ENCODE measurements at regions not wholly inside any gene's neighbourhood (a gene's known extent, or its start where the extent isn't known, plus 50 kb on each side); places are given as distances from the start of the nearest gene placed in this dataset.

DNA sequence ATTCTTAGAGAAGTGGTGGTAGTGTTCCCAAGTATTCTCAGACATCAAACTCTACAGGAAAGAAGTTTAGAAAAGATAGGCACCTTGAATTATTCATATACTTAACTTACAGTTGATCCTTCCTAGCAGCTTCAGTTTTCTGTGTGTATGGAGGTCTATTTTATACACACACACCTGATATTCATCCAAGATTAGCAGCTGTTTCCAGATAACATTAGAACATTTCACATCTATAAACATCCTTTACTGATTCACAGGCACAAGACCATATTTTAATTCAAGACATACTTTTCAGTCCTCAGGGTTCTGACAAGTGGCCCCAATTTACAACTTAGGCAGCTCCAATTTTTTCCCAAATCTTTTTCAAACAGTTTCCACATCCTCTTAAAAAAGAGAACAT, 287.8 kb upstream of the USP25 start (continued):
- TF ChIP-seq, protein P1, sequence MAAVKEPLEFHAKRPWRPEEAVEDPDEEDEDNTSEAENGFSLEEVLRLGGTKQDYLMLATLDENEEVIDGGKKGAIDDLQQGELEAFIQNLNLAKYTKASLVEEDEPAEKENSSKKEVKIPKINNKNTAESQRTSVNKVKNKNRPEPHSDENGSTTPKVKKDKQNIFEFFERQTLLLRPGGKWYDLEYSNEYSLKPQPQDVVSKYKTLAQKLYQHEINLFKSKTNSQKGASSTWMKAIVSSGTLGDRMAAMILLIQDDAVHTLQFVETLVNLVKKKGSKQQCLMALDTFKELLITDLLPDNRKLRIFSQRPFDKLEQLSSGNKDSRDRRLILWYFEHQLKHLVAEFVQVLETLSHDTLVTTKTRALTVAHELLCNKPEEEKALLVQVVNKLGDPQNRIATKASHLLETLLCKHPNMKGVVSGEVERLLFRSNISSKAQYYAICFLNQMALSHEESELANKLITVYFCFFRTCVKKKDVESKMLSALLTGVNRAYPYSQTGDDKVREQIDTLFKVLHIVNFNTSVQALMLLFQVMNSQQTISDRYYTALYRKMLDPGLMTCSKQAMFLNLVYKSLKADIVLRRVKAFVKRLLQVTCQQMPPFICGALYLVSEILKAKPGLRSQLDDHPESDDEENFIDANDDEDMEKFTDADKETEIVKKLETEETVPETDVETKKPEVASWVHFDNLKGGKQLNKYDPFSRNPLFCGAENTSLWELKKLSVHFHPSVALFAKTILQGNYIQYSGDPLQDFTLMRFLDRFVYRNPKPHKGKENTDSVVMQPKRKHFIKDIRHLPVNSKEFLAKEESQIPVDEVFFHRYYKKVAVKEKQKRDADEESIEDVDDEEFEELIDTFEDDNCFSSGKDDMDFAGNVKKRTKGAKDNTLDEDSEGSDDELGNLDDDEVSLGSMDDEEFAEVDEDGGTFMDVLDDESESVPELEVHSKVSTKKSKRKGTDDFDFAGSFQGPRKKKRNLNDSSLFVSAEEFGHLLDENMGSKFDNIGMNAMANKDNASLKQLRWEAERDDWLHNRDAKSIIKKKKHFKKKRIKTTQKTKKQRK (IDR thresholded peaks at IDR 0.05; ENCODE audit: low read depth, low read length) = no peak
- no peak for TF ChIP-seq MXI1 (IDR thresholded peaks at IDR 0.05; ENCODE audit: low read depth, low read length)
- no peak for TF ChIP-seq KAT2A (conservative IDR thresholded peaks at IDR 0.05; ENCODE audit: control insufficient read depth, low read depth, low read length)
- TF ChIP-seq NFYA (IDR thresholded peaks at IDR 0.05; ENCODE audit: borderline replicate concordance, low read depth, low read length) = no peak
- no peak for TF ChIP-seq TAF1 (IDR thresholded peaks at IDR 0.05; ENCODE audit: borderline replicate concordance, low read depth, low read length)

DNA sequence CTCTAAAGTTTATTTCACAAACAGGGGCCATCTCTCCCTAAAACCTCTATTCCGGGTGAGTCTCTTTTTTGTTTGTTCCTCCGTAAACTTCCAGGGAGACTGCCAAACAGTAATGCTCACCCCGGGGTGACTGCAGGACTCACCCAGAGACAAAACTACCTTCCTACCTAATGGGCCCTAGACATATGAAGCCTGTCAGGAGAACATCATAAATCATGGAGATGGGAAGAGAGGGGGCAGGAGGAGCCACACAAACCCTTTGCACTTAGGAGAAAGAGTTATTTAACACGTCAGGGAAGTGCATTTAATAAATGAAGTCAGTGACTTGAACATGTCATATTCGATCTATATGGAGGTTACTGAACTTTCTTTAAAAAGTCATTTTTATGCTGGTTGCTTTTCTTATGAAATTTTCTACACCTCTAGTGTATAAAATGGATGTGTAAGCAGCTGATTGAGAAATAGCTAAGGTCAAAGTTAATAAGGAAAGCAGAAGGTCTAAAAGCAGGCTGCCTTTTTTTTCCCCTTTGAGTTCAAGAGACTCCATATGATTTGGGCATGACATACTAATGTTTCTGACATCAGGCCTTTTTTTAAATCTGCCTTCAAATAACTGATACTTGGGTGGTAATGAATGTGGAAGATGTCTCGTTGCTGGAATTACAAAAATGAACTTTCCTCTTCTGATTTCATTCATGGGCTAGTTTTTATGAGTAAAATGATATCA, 286.9 kb upstream of the USP25 start:
- no peak overlapping the region for H2AFZ ChIP-seq (ENCODE audit: control insufficient read depth, low read depth, low read length)
- FAIRE-seq (no peak), ATAC-seq (no peak), DNase-seq (ENCODE audit: low read depth, low spot score) (no peak)
- H3K27me3 ChIP-seq (replicated peaks in 1 of 2; ENCODE audit: control insufficient read depth in 2 of 2, insufficient read depth in 2 of 2, low read length in 1 of 2) = no peaks in the 10 kb centered on the region
- 37% methylated on average over 6 of the region's 6 CpGs for WGBS (ENCODE audit: insufficient coverage, insufficient replicate concordance, low lambda C conversion rate, missing lambda C conversion rate)
- intact Hi-C loops (cut with micrococcal nuclease; ENCODE audit: unreplicated experiment) = no loop called here
- H3K27ac ChIP-seq (ENCODE audit: control insufficient read depth, insufficient read depth) = no peak overlapping the region
- ChIA-PET POLR2A (no interaction called here), CTCF (no interaction called here), SMC1A (ENCODE audit: uncharacterized antibody, unreplicated experiment) (no interaction called here), RAD21 (ENCODE audit: unreplicated experiment) (no interaction called here)
- no peaks in the 10 kb centered on the region for H4K20me1 ChIP-seq (ENCODE audit: control insufficient read depth, insufficient read depth)
- in situ Hi-C loops (cut with MboI) = no loop called here
- no TSS peak for BruUV-seq (replicated peaks)
- no peaks in the 10 kb centered on the region for H3K9me3 ChIP-seq (replicated peaks; ENCODE audit: control insufficient read depth, insufficient read depth, low read length)
- H3K36me3 ChIP-seq (ENCODE audit: control insufficient read depth in 2 of 2, insufficient read depth in 2 of 2, low read length in 1 of 2) = no peaks in the 10 kb centered on the region
- H3K4me3 ChIP-seq = no peak overlapping the region
- no peaks in the 10 kb centered on the region for H3K79me2 ChIP-seq (ENCODE audit: control insufficient read depth, insufficient read depth, low read length)
- no peak for TF ChIP-seq GABPA (IDR thresholded peaks at IDR 0.05; ENCODE audit: low read depth)
- TF ChIP-seq EGR1 (IDR thresholded peaks at IDR 0.05; ENCODE audit: borderline replicate concordance in 1 of 2, low read depth in 2 of 2, low read length in 2 of 2) = no peak
- TF ChIP-seq CREB1 (IDR thresholded peaks at IDR 0.05; ENCODE audit: low read depth) = no peak
- no peak for TF ChIP-seq CREM (IDR thresholded peaks at IDR 0.05; ENCODE audit: low read depth)
- TF ChIP-seq, protein P2, sequence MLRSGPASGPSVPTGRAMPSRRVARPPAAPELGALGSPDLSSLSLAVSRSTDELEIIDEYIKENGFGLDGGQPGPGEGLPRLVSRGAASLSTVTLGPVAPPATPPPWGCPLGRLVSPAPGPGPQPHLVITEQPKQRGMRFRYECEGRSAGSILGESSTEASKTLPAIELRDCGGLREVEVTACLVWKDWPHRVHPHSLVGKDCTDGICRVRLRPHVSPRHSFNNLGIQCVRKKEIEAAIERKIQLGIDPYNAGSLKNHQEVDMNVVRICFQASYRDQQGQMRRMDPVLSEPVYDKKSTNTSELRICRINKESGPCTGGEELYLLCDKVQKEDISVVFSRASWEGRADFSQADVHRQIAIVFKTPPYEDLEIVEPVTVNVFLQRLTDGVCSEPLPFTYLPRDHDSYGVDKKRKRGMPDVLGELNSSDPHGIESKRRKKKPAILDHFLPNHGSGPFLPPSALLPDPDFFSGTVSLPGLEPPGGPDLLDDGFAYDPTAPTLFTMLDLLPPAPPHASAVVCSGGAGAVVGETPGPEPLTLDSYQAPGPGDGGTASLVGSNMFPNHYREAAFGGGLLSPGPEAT (IDR thresholded peaks at IDR 0.05; ENCODE audit: low read depth) = no peak
- TF ChIP-seq RUNX3 (IDR thresholded peaks at IDR 0.05; ENCODE audit: low read length) = no peak
- TF ChIP-seq, protein P3, sequence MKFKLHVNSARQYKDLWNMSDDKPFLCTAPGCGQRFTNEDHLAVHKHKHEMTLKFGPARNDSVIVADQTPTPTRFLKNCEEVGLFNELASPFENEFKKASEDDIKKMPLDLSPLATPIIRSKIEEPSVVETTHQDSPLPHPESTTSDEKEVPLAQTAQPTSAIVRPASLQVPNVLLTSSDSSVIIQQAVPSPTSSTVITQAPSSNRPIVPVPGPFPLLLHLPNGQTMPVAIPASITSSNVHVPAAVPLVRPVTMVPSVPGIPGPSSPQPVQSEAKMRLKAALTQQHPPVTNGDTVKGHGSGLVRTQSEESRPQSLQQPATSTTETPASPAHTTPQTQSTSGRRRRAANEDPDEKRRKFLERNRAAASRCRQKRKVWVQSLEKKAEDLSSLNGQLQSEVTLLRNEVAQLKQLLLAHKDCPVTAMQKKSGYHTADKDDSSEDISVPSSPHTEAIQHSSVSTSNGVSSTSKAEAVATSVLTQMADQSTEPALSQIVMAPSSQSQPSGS (IDR thresholded peaks at IDR 0.05; ENCODE audit: low read length) = no peak
- no peak for TF ChIP-seq GATAD2B (conservative IDR thresholded peaks at IDR 0.05; ENCODE audit: low read depth)
- TF ChIP-seq MEF2B (IDR thresholded peaks at IDR 0.05; ENCODE audit: partially characterized antibody, poor library complexity, severe bottlenecking) = no peak
- TF ChIP-seq NBN (IDR thresholded peaks at IDR 0.05) = no peak
- no peak overlapping the region for H3K9ac ChIP-seq (ENCODE audit: control insufficient read depth, insufficient read depth, low read length)
- peaks cover 13% of the 10 kb centered on the region; the same call in 1 of the 2 replicates for H3K4me1 ChIP-seq (ENCODE audit: control insufficient read depth, insufficient read depth, low read length)
- H3K4me2 ChIP-seq (ENCODE audit: control insufficient read depth, insufficient read depth) = no peak overlapping the region
